ENCODE measurements at regions not wholly inside any gene's neighbourhood (a gene's known extent, or its start where the extent isn't known, plus 50 kb on each side); places are given as distances from the start of the nearest gene placed in this dataset.

DNA sequence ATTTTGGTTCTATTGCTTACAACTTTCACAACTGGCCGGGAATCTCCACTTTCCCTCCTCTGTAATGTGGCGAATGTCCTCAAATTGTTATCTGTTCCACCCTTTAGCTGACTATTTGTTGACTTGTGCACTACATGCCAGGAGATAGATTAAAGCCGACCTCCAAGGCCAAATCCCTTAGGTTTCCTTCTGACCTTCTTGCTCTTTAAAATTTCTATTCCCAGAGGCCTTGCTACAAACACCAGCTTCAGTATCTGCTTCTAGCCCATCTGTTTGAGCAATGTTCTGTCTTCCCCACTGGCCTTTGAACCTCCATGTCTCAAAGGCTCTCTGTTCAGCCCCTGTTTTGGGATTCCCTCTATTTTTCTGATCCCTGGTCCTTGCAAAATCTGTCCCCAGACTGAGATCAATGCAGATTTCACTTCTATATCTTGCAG, 426.2 kb downstream of the LRATD1 start:
- Histone ChIP-seq H3K9ac (ENCODE audit: insufficient read depth in 1 of 2, low read length in 2 of 2) (no peak overlapping the region), H3K27me3 (ENCODE audit: control insufficient read depth in 3 of 3, insufficient read depth in 3 of 3, low read length in 2 of 3) (no peaks in the 10 kb centered on the region), H3K4me1 (ENCODE audit: control insufficient read depth in 5 of 5, insufficient read depth in 5 of 5, low read length in 5 of 5) (no peaks in the 10 kb centered on the region), H3K9me3 (ENCODE audit: control insufficient read depth in 4 of 4, insufficient read depth in 3 of 4, low read length in 3 of 4) (peaks cover 0 to 3% (median under 1%) of the 10 kb centered on the region in 4 donors), H3K27ac (ENCODE audit: low read depth in 1 of 2, low read length in 1 of 2) (no peak overlapping the region), H3K36me3 (ENCODE audit: control insufficient read depth in 4 of 4, insufficient read depth in 4 of 4, low read length in 4 of 4) (no peaks in the 10 kb centered on the region), H3K4me3 (no peak overlapping the region)
- DNase-seq, result no peak
- TF ChIP-seq CTCF (IDR thresholded peaks at IDR 0.05; ENCODE audit: control extremely low read depth, extremely low read depth), result no peak
- 81% methylated on average over 3 of the region's 3 CpGs for WGBS, 2 donors
- no peak for ATAC-seq (ENCODE audit: insufficient read depth, low FRiP score)

DNA sequence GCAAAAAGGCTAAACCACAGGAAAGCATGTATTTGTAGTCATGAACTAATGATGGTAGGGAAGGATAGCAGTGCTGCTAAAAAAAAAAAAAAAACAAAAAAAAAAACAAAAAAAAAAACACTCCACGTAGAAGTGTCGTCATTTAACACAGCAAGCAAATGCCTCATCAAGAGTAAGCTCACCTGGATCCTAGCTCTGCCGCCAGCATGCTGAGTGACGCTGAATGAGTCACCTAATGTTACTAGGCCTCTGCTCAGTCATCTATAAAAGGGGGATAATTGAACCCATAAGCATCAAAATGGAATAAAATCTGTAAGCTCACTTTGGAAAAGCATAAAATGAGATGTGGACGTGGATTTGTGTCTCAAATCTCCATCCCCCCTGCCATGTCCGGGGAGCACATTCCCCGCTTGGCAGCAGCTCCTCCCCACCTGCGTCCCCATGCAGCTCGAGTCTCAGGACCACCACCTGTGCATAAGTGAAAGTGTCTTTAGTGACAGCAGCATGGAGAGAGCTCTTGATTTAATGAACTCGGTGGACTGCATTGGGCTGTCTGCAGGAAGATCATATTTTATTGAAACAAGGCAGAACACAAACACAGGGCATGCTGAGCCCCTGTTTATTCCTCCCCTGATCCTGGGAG, 427.5 kb downstream of the LRATD1 start:
- H3K9me3 ChIP-seq (ENCODE audit: control insufficient read depth in 4 of 4, insufficient read depth in 3 of 4, low read length in 3 of 4), result peaks cover 0 to 3% (median 0%) of the 10 kb centered on the region in 4 donors
- H3K27ac ChIP-seq (ENCODE audit: low read depth in 1 of 2, low read length in 1 of 2), result no peak overlapping the region
- ATAC-seq (ENCODE audit: insufficient read depth, low FRiP score) (no peak), DNase-seq (no peak)
- no peaks in the 10 kb centered on the region for H3K36me3 ChIP-seq (ENCODE audit: control insufficient read depth in 4 of 4, insufficient read depth in 4 of 4, low read length in 4 of 4)
- WGBS, 2 donors, result 80 to 86% methylated on average over 10 of the region's 10 CpGs
- no peak overlapping the region for H3K9ac ChIP-seq (ENCODE audit: insufficient read depth in 1 of 2, low read length in 2 of 2)
- H3K4me3 ChIP-seq, result no peak overlapping the region
- no peak for TF ChIP-seq CTCF (IDR thresholded peaks at IDR 0.05; ENCODE audit: control extremely low read depth, extremely low read depth)
- no peaks in the 10 kb centered on the region for H3K4me1 ChIP-seq (ENCODE audit: control insufficient read depth in 5 of 5, insufficient read depth in 5 of 5, low read length in 5 of 5)
- H3K27me3 ChIP-seq (ENCODE audit: control insufficient read depth in 3 of 3, insufficient read depth in 3 of 3, low read length in 2 of 3), result no peaks in the 10 kb centered on the region

- Histone ChIP-seq H3K4me1 (ENCODE audit: control insufficient read depth in 5 of 5, insufficient read depth in 5 of 5, low read length in 5 of 5) (no peaks in the 10 kb centered on the region), H3K27ac (ENCODE audit: low read depth in 1 of 2, low read length in 1 of 2) (no peak overlapping the region), H3K9ac (ENCODE audit: insufficient read depth in 1 of 2, low read length in 2 of 2) (no peak overlapping the region), H3K4me3 (no peak overlapping the region), H3K9me3 (ENCODE audit: control insufficient read depth in 4 of 4, insufficient read depth in 3 of 4, low read length in 3 of 4) (peaks cover 0 to 3% (median 0%) of the 10 kb centered on the region in 4 donors), H3K36me3 (ENCODE audit: control insufficient read depth in 4 of 4, insufficient read depth in 4 of 4, low read length in 4 of 4) (no peaks in the 10 kb centered on the region), H3K27me3 (ENCODE audit: control insufficient read depth in 3 of 3, insufficient read depth in 3 of 3, low read length in 2 of 3) (no peaks in the 10 kb centered on the region)
- WGBS, 2 donors, result 87 to 92% methylated on average over 1 of the region's 1 CpG
- no peak for DNase-seq
- TF ChIP-seq CTCF (IDR thresholded peaks at IDR 0.05; ENCODE audit: control extremely low read depth, extremely low read depth), result no peak
- ATAC-seq (ENCODE audit: insufficient read depth, low FRiP score), result no peak
Observed at GRCh38 chr2:15061268-15061667, 428.8 kb downstream of the LRATD1 start.

- DNase-seq (no peak), ATAC-seq (ENCODE audit: insufficient read depth, low FRiP score) (no peak)
- H3K27ac ChIP-seq (ENCODE audit: low read depth in 1 of 2, low read length in 1 of 2), result no peak overlapping the region
- no peaks in the 10 kb centered on the region for H3K9me3 ChIP-seq (ENCODE audit: control insufficient read depth in 4 of 4, insufficient read depth in 3 of 4, low read length in 3 of 4)
- WGBS, 2 donors, result 95 to 99% methylated on average over 3 of the region's 3 CpGs
- no peaks in the 10 kb centered on the region for H3K36me3 ChIP-seq (ENCODE audit: control insufficient read depth in 4 of 4, insufficient read depth in 4 of 4, low read length in 4 of 4)
- H3K9ac ChIP-seq (ENCODE audit: insufficient read depth in 1 of 2, low read length in 2 of 2), result no peak overlapping the region
- H3K27me3 ChIP-seq (ENCODE audit: control insufficient read depth in 3 of 3, insufficient read depth in 3 of 3, low read length in 2 of 3), result no peaks in the 10 kb centered on the region
- no peak for TF ChIP-seq CTCF (IDR thresholded peaks at IDR 0.05; ENCODE audit: control extremely low read depth, extremely low read depth)
- H3K4me1 ChIP-seq (ENCODE audit: control insufficient read depth in 5 of 5, insufficient read depth in 5 of 5, low read length in 5 of 5), result no peaks in the 10 kb centered on the region
- no peak overlapping the region for H3K4me3 ChIP-seq
Observed at GRCh38 chr2:15066138-15066537, 433.6 kb downstream of the LRATD1 start.

All from lung (tissue), 11 donors.